Ramos (cell line): ENCODE measurements at regions not wholly inside any gene's neighbourhood (a gene's known extent, or its start where the extent isn't known, plus 50 kb on each side); places are given as distances from the start of the nearest gene placed in this dataset.
"Not testable (repeated sequence)": the region's sequence is repeated elsewhere in the genome, so short reads cannot be mapped to it uniquely, and the experiment has no call there.

Source experiments
- in situ Hi-C: fragments of 300-500 bp; cut with MboI; formaldehyde crosslinking; loops from one replicate; pipeline ENCODE4 v1.14.3; 2022; ENCODE audit warnings: low sequenced_read_pairs; ENCODE audit not compliant: unreplicated experiment

DNA sequence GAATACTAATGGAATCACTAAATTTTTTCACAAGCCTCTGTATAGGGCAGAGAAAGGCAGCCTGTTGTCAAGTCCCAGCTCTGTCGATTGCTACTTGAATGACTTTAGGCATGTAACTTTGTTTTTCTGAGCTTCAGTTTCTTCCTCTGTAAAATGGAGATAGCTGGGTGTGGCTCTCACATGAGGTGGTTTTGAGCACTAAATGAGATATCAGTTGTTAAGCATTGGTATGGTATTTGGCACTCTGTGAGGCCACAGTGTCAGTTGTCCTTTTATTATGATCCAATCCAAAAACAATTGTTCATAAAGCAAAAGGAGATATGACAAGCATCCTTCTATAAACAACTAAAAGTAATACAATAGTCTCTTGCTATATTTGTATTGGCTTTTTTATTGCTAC, 120.6 kb downstream of the DUSP6 start:
- in situ Hi-C loops, result no loop called here

DNA sequence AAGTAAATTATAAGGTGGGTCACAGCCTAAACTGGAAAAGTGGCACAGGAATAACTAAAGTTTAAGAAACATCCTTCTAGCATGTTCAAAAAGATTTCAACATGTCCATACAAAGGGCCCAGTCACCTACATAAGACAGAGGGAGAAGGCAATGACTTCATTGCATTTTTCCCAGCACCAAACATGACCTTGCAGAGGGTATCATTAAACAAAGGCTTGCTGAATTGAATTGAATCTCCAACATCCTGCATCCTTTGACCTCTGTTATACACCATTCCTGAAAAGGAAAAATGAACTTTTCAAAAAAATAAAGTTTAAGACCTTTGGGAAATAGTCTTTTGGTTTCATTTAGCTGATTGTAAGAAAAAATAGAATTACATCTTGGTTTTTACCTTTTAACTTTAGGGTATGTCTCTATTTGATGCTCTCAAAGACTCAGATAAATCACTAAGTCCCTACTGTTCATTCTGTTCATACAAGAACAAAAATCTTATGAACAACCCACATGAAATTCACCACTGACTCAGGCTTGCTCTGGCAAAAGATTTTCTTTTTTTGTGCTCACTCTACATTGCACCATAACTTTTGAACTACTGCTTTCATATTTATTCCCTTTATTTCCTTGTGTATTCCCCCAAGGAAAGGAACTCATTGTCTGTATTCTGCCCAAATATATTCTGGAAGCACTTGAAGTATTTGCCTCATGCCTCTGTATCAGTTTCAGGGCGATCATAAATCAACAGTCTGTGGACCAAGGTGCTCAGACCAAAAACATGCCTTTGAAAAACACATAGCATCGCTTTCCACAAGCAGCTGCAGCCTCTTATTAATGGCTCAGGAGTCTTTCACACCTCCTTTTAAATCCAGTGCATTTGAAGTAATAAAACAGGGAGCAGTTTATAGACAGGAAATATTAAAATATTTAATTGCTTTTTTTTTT, 121.7 kb downstream of the DUSP6 start:
- in situ Hi-C loops, result no loop called here

DNA sequence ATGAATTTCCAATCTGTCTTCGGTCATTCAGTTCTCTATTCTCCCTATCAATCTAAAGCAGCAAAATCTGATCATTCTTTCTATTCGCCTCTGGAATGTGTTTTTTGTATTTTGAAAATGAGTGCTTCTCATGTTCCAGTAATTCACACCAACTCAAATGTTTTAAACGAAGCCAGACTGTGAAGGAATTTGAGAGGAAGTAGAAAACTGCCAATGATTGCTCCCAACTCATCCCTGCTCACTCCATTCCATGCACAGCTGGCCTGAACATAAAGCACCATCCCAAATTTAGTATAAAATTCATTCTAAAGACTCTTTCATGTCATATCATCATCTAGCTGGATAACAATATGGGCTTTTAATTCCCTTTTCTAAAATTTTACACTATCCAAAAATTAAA, 123.8 kb downstream of the DUSP6 start:
- in situ Hi-C loops, result no loop called here

GRCh38 chr12:89227774-89228173, 124.5 kb downstream of the DUSP6 start:
- in situ Hi-C loops, result no loop called here

DNA sequence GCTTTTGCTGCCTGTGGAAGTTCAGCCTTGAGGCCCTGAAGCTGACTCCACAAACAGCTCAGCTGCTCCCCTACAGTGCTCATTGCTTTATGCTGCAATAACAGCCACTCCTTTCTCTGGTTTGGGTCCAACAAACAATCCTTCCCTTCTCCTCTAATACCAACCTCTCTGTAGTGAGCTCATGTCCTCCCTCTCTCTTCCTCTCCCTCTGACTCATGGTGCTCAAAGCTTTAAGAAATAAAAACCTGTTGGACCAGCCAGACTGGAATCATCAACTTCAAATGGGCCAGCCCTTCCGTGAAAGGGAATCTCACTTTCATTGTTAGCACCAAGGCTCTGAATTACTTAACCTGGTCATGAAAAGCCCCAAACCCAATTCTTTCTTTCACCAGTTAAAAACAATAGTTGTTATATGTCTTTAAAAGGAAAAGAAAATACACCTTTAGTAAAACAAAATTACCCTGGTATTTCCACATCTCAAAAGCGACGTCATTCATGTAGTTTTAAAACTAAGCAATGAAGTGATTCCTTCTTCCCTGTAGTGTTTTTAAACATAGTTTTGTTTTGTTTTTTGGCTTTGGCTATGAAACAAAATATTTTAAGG, 126.4 kb downstream of the DUSP6 start:
- in situ Hi-C loops, result no loop called here

DNA sequence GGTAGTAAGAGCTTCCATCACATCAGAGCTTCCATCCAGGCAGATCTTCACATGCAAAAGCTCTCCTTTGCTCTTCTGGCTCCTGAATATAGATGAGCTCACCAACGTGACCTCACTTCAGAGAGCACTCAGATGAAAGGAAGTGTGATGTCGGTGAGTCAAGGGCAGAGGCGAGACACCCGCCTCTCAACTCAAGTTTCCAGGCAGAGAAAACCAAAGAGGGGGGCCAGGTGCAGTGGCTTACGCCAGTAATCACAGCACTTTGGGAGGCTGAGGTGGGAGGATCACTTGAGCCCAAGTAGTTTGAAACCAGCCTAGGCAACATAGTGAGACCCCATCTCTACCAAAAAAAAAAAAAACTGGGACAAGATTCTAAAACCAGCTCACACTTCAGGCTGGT, 126.9 kb downstream of the DUSP6 start:
- in situ Hi-C loops, result no loop called here

DNA sequence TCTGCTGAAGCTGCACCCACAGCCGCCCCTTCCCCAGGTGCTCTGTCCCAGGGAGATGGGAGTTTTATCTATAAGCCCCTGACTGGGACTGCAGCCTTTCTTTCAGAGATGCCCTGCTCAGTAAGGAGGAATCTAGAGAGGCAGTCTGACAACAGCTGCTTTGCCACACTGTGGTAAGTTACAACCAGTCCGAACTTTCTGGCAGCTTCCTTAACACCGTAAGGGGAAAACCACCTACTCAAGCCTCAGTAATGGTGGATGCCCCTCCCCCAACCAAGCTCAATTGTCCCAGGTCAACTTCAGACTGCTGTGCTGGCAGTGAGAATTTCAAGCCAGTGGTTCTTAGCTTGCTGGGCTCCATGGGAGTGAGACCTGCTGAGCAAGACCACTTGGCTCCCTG, 129.7 kb downstream of the DUSP6 start:
- in situ Hi-C loops, result not testable (repeated sequence)

DNA sequence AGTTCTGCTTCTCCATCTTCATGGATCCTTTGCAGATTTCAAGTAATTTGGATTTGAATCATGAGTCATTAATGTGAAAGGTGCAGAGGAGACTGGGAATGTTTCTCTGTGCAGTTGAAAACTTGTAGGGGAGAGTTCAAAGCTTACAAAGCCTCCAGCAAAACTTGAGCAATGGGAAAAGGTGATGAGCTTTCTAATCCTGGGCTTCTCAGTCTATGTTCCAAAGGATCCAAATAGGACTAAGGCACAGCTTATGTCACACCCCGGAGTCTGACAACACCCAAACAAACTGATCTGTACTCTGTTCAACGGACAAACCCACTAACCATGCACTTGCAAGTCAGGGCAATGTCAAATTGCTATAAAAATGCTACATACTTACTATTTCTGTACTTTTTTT, 134.8 kb downstream of the DUSP6 start:
- in situ Hi-C loops, result no loop called here

GRCh38 chr12:89216211-89216952, 135.9 kb downstream of the DUSP6 start:
- in situ Hi-C loops, result no loop called here

DNA sequence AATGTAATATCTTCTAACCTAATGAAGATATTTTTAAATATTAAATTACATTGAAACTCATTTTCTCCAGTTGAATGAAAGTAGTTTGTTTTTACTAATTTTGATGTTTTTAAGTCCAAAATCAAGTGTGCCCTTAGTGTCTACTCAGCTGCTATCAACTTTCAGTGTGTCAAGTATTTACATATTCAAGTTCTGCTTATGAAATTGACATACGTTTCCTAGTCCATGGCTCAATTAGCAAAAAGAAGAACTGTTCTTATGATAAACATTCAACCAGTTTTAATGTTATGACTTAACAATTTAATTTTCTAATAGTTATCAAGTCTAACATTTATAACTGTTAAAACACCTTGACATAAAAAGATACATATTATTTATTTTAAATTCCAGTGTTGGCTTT, 137.1 kb downstream of the DUSP6 start:
- in situ Hi-C loops, result no loop called here

DNA sequence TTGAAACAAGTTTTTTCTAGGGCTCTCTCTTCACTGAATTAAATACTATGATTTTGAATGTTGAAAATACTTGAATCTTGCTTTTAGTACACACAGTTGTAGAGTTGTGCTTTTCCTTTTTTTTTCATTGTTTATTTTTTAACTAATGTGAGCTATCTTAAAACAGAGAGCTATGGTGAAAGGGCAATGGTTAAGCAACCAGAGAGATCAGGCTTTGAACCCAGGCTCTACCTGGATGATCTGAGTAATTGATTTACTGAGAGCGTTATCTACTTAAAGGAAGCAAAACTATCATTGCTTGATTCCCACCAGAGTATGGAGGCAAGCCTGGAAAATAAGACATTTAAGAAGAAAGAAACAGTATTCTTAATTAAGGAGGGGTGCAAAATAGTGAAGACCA, 138.6 kb downstream of the DUSP6 start:
- in situ Hi-C loops, result no loop called here

DNA sequence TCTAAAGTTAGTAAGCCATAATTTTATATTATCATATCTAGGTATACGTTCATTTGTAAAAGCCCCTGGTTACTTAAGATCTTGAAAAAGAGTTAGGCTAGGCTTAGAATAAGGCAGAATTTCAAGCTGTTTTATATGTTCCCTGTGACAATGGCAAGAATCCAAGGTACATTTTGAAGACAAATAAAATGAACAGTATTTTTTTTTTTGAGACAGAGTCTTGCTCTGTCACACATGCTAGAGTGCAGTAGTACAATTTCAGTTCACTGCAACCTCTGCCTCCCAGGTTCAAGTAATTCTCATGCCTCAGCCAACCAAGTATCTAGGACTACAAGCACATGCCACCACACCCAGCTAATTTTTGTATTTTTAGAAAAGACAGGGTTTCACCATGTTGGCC, 139.2 kb downstream of the DUSP6 start:
- in situ Hi-C loops, result no loop called here

DNA sequence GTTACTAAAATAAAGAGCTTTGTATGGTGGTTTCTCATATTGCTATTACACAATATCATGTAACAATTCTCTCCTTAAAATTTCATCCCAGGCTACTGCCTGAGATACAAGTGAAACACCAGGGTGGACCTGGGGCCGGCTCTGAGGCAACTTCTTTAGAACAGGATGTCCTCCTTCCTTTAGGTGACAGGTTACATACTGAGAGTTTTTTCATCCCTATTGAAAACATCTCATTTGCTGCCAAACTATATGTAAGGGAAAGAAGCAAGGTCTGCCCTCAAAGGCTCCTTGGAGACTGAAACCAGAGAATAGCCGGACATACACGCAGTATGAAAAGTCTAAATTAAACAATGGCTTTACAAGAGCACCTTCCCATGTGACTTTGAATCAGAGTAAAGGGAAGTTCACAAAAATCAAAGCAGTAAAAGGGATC, 139.9 kb downstream of the DUSP6 start:
- in situ Hi-C loops, result no loop called here

DNA sequence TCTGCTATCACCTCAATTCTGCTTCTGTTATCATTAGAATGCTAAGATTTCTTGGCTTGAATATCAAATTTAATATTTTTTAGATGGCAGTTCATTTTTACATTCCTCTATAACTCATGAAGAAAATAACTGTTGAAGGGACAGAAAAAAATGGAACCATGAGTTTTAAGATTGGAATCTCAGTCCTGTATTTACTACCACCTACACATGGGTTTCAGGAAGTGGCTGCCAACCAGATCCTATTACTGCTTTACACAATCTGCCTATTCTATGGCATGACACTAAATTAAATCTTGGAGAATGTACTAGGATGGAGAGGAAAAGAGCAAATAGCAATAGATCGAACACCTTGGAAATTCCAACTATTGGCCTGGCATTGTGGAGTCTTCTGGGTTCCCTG, 140.8 kb downstream of the DUSP6 start:
- in situ Hi-C loops, result no loop called here

DNA sequence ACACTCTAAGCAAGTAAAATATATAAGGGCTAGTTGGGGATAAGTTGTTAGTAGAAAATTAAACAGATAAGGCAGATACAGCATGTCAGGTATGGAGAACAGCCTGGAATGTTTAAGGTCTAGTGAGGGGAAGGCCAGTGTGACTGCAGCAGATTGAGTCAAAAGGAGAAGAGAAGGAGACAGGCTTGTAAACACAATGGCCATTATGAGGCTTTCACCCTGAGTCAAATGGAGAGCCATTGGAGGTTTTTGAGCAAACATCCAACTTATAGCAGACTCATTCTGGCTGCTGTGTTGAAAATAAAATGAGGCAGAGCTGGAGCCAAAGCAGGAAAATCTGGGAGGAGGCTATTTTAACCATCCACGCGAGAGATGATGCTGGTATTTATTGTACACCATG, 142.0 kb downstream of the DUSP6 start:
- in situ Hi-C loops, result no loop called here

- in situ Hi-C loops, result no loop called here
Measured at GRCh38 chr12:89208661-89209096, 143.6 kb downstream of the DUSP6 start.

DNA sequence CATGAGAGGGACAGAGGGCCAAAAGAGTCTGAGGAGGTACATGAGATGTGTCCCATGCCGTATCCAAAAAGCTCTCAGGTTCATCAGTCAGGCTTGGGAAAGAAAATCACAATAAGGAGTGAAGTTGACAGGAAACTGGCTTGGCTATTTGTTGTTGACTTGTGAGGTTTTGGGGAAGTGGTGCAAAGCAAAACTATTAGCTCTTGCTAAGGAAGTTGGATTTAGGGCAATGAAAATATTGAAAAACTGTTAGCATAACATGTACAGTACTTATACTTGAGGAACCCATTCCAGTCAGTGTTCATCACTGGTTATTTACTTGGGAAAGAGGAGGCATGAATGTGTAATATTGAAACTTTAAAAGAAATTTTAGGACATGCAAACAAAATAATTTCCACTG, 145.9 kb downstream of the DUSP6 start:
- in situ Hi-C loops, result no loop called here

- in situ Hi-C loops, result no loop called here
Measured at GRCh38 chr12:89205517-89205916, 146.8 kb downstream of the DUSP6 start.

- in situ Hi-C loops, result no loop called here
Measured at GRCh38 chr12:89203144-89203543, 149.2 kb downstream of the DUSP6 start.

- in situ Hi-C loops, result no loop called here
Measured at GRCh38 chr12:89200217-89200616, 152.1 kb downstream of the DUSP6 start.

DNA sequence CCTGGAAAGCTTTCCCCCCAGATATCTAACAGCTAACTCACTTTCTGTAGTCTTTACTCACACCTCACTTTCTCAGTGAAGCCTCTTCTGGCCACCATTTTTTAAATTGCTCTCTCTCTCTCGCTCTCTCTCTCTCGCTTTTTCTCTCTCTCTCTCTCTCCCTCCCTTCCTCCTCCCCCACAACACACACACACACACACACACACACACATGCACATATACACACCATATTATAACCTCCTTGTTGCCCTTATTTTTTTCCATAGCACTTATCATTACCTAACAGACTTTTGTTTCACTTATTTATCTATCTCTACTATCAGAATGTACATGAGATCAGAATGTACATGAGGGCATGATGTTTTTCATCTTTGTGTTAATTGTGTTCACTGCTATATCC, 156.8 kb downstream of the DUSP6 start:
- in situ Hi-C loops, result no loop called here
